ENCODE measurements at regions not wholly inside any gene's neighbourhood (a gene's known extent, or its start where the extent isn't known, plus 50 kb on each side); places are given as distances from the start of the nearest gene placed in this dataset.

DNA sequence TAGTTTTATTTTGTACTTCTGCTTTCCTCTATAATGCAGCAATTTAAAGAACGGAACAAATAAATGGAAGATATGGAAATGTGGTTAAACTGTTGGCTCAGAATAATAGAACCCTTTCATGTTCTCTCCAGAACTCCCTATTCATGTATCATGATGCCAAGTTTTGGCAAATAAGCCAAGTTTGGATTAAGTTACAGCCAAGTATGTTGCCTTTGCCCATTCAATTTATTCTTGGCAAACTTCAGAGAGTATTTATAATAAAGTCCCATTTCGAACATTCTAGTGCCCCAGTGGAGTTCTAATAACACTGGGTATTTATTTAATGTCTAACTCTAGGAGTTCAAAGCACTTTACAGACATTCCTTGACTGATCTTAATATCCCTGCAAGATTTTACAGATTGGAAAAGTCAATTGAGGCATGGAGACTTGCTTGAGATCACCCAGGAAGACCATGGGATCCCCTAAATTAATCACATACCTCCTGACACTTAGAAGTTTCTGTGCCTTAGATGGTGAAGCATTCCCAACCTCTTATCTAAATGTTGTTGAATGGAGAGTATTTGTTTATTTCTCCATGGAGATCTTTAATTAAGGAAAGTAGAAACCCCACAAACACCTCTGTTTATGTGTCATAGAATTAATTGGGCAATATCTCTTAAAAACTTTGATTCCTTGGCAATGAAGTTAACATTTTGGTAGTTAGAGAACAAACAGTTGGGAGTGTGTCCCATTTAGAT lies 106.7 kb downstream of the ACKR3 start:
- no peak for TF ChIP-seq EZH2 (IDR thresholded peaks at IDR 0.05)
- no peak for TF ChIP-seq POLR2AphosphoS5 (IDR thresholded peaks at IDR 0.05; ENCODE audit: borderline replicate concordance, low read depth, low read length)
